GM13977 (cell line): ENCODE measurements at regions not wholly inside any gene's neighbourhood (a gene's known extent, or its start where the extent isn't known, plus 50 kb on each side); places are given as distances from the start of the nearest gene placed in this dataset.

Experiments
- DNase-seq: peaks from one replicate; pipeline ENCODE4 v3.0.0; 2012; ENCODE audit warnings: low spot score
- CTCF ChIP-seq: IDR thresholded peaks from 2 replicates; pipeline ENCODE4 v1.5.1; 2012; ENCODE audit warnings: mild to moderate bottlenecking, control low read depth; ENCODE audit not compliant: insufficient read depth; ENCODE audit errors: extremely low read depth, missing control alignments
- in situ Hi-C: fragments of 300-500 bp; cut with MboI; formaldehyde crosslinking; loops from one replicate; pipeline ENCODE4 v1.12.0; 2022; ENCODE audit warnings: low sequenced_read_pairs, low pct_unique_long_range_greater_than_20kb, mixed read lengths, inconsistent platforms; ENCODE audit not compliant: unreplicated experiment

- in situ Hi-C loops = no loop called here
- no peak for TF ChIP-seq CTCF
- no peak for DNase-seq
Measured at GRCh38 chr2:52934920-52935640, 832.5 kb upstream of the CHAC2 start.

GRCh38 chr2:52934323-52934898, 833.2 kb upstream of the CHAC2 start:
- in situ Hi-C loops = no loop called here
- TF ChIP-seq CTCF = no peak
- DNase-seq = peak; percentile 4

DNA sequence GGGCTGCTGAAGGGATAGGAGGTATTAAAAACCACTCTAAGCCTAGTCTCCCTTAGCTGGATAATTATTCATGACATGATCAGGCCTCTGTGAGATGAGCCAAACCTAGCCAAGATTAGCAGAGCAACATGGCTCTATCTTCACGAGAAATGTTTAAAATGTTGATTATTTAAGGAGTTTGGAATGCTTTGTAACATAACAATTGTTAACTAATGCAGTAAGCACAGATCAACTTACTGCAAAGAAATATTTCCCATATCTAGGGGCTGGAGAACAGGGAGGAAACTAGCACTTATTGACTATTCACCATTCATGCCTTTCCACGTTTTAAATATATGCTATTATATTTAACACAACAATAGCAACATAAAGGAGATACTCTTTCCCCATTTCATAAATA, 833.7 kb upstream of the CHAC2 start:
- TF ChIP-seq CTCF = no peak
- DNase-seq = no peak
- in situ Hi-C loops = no loop called here

DNA sequence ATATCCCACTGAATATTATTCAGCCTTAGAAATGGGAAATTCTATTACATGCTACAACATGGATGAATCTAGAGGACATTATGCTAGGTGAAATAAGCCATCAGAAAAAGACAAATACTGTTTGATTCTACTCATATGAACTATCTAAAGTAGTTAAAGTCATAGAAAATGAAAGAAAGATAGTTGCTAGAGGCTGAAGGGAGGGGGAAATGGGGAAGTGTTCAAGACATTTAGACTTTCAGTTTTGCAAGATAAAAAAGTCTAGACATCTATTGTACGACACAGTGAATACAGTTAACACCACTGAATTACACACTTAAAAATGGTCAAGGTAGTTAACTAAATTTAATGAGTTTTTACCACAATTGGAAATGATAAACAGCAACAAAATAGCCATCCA, 835.9 kb upstream of the CHAC2 start:
- no peak for TF ChIP-seq CTCF
- no peak for DNase-seq
- in situ Hi-C loops = no loop called here

- TF ChIP-seq CTCF = no peak
- no peak for DNase-seq
- in situ Hi-C loops = no loop called here
Measured at GRCh38 chr2:52929412-52929811, 838.2 kb upstream of the CHAC2 start.

DNA sequence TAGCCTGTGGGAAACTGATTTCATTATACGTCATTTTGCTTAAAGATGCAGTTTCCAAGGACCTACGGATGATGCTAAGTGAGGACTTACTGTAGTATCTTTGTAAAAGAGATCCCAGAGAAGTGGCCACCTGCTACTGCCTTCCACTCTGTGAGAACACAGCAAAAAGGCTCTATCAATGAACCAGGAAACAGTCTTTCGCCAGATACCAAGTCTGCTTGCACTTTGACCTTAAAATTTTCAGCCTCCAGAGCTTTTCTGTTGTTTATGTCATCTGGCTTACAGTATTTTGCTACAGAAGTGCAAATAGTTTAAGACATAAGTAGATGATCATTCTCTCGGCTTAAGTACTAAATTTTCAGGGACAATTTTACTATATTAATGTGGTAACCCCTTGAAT, 847.9 kb upstream of the CHAC2 start:
- TF ChIP-seq CTCF = no peak
- in situ Hi-C loops = no loop called here
- no peak for DNase-seq

GRCh38 chr2:52918551-52918950, 849.1 kb upstream of the CHAC2 start:
- DNase-seq = no peak
- in situ Hi-C loops = no loop called here
- no peak for TF ChIP-seq CTCF
